NB4 (cell line): ENCODE measurements at regions not wholly inside any gene's neighbourhood (a gene's known extent, or its start where the extent isn't known, plus 50 kb on each side); places are given as distances from the start of the nearest gene placed in this dataset.
"Not testable (repeated sequence)": the region's sequence is repeated elsewhere in the genome, so short reads cannot be mapped to it uniquely, and the experiment has no call there.

Experiments
- CTCF ChIP-seq: IDR thresholded peaks from one replicate; pipeline ENCODE4 v1.5.1; 2012; ENCODE audit warnings: low read depth, low read length
- MAX ChIP-seq: IDR thresholded peaks from 2 replicates; pipeline ENCODE4 v1.6.1; 2011; ENCODE audit warnings: low read depth, low read length
- MYC ChIP-seq: IDR thresholded peaks from 2 replicates; pipeline ENCODE4 v1.6.1; 2011; ENCODE audit warnings: low read depth, low read length
- POLR2A ChIP-seq: IDR thresholded peaks from 2 replicates; pipeline ENCODE4 v1.6.1; 2011; ENCODE audit warnings: mild to moderate bottlenecking; ENCODE audit not compliant: insufficient read length; ENCODE audit errors: extremely low read depth

GRCh38 chr4:49138818-49139217 is 152.7 kb downstream of the CWH43 start:
- TF ChIP-seq POLR2A, MAX, CTCF, MYC: not testable (repeated sequence)
